Caco-2 (cell line): ENCODE measurements at regions not wholly inside any gene's neighbourhood (a gene's known extent, or its start where the extent isn't known, plus 50 kb on each side); places are given as distances from the start of the nearest gene placed in this dataset.

Experiments
- BruUV-seq: library from RNA; stranded (reverse); fragments of 400-500 nt; replicated peaks from 2 replicates; lab custom pipeline; 2021; lab: Mats Ljungman, UMichigan
- CTCF ChIA-PET: fragments of 300-600 bp; sonication (Branson Sonifier 250); formaldehyde crosslinking; loops from one replicate; lab custom pipeline; 2022; ENCODE audit warnings: antibody characterized with exemption; lab: Charles Lee
- POLR2A ChIA-PET: fragments of 300-600 bp; sonication (Branson Sonifier 250); formaldehyde crosslinking; loops from one replicate; lab custom pipeline; 2022; ENCODE audit warnings: antibody characterized with exemption; lab: Charles Lee
- DNase-seq, 2 experiments: peaks; one replicate each; pipeline versions ENCODE4 v3.0.0 to v3.0.0-alpha.2; 2020 to 2022
- H3K27me3 ChIP-seq: replicated peaks from 2 replicates; pipeline ENCODE4 v1.6.0; 2011; ENCODE audit warnings: low read length; ENCODE audit not compliant: control insufficient read depth, insufficient read depth
- H3K36me3 ChIP-seq: 2 replicates; pipeline ENCODE4 v1.5.1; 2011; ENCODE audit warnings: low read length; ENCODE audit not compliant: control insufficient read depth, insufficient read depth
- H3K4me1 ChIP-seq: fragments of 250-450 bp; sonication (Bioruptor Pico); 2 replicates; pipeline ENCODE4 v1.5.1; 2020; ENCODE audit warnings: mild to moderate bottlenecking
- H3K4me3 ChIP-seq: 2 replicates; pipeline ENCODE4 v1.5.1; 2011; ENCODE audit warnings: low read depth, mild to moderate bottlenecking, control low read depth, low read length
- H3K9me3 ChIP-seq: fragments of 250-450 bp; sonication (Bioruptor Pico); 2 replicates; pipeline ENCODE4 v1.5.1; 2020; ENCODE audit warnings: mild to moderate bottlenecking, moderate library complexity
- H3K27ac Mint-ChIP-seq: one replicate; pipeline ENCODE4 v1.8.0; 2022; ENCODE audit warnings: mixed read lengths; ENCODE audit not compliant: unreplicated experiment
- H3K27me3 Mint-ChIP-seq: one replicate; pipeline ENCODE4 v1.8.0; 2022; ENCODE audit warnings: mixed read lengths; ENCODE audit not compliant: insufficient read depth, unreplicated experiment
- H3K36me3 Mint-ChIP-seq: one replicate; pipeline ENCODE4 v1.8.0; 2022; ENCODE audit warnings: mild to moderate bottlenecking, mixed read lengths; ENCODE audit not compliant: insufficient read depth, unreplicated experiment
- H3K4me1 Mint-ChIP-seq: one replicate; pipeline ENCODE4 v1.8.0; 2022; ENCODE audit warnings: low read depth, mixed read lengths; ENCODE audit not compliant: unreplicated experiment
- H3K4me3 Mint-ChIP-seq: one replicate; pipeline ENCODE4 v1.8.0; 2022; ENCODE audit warnings: mild to moderate bottlenecking, moderate library complexity, mixed read lengths; ENCODE audit not compliant: unreplicated experiment
- H3K9me3 Mint-ChIP-seq: one replicate; pipeline ENCODE4 v1.8.0; 2022; ENCODE audit warnings: mixed read lengths; ENCODE audit not compliant: unreplicated experiment
- CTCF ChIP-seq, 2 experiments: fragments of 200-600 bp in 1 of 2; IDR thresholded peaks; 1 replicate in 1 of 2; 2 replicates in 1 of 2; pipeline versions ENCODE4 v1.5.1 to v1.8.0; 2011 to 2022; ENCODE audit warnings: antibody characterized with exemption in 1 of 2, control low read depth in 1 of 2, inconsistent platforms in 1 of 2, low read depth in 1 of 2, low read length in 1 of 2, mild to moderate bottlenecking in 1 of 2, moderate library complexity in 1 of 2; ENCODE audit not compliant: insufficient read depth in 1 of 2, severe bottlenecking in 1 of 2, unreplicated experiment in 1 of 2
- intact Hi-C: fragments of 100-400 bp; cut with micrococcal nuclease; formaldehyde crosslinking; loops from one replicate; pipeline ENCODE4 v1.10.0; 2022; ENCODE audit not compliant: unreplicated experiment

DNA sequence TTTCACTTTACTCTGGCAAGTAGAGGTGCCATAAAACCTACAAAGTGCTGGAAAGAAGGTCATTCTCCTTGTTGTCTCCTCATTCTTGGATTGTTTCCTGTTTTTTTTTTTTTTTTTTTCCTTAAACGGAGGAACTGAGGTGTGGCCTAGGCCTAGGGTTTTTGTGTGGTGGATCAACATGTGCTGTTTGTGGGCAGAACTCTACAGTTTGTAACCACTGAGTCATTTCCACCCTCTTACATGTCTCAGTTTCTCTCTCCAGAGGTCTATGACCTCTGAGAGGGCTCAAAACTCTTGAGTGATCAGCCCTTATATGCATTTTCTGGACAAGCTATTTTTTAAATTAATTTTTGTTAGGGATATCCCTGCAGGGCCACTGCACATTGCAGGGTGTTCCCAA lies 296.0 kb downstream of the PPP1R3A start:
- Histone ChIP-seq H3K4me3 (no peak overlapping the region), H3K36me3 (no peaks in the 10 kb centered on the region), H3K4me1 (no peaks in the 10 kb centered on the region), H3K27me3 (no peaks in the 10 kb centered on the region), H3K9me3 (peaks cover 6% of the 10 kb centered on the region; the same call in 1 of the 2 replicates)
- Mint-ChIP-seq H3K36me3 (no peaks in the 10 kb centered on the region), H3K4me1 (no peaks in the 10 kb centered on the region), H3K27me3 (no peaks in the 10 kb centered on the region), H3K4me3 (no peak overlapping the region), H3K27ac (no peak overlapping the region), H3K9me3 (peaks cover 26% of the 10 kb centered on the region)
- POLR2A ChIA-PET = no interaction called here
- intact Hi-C loops = no loop called here
- no peak for DNase-seq
- CTCF ChIA-PET = no interaction called here
- TF ChIP-seq CTCF (IDR thresholded peaks at IDR 0.05; ENCODE audit: insufficient read depth in 1 of 2, low read depth in 1 of 2, low read length in 1 of 2, severe bottlenecking in 1 of 2, unreplicated experiment in 1 of 2) = no peak
- no TSS peak for BruUV-seq

GRCh38 chr7:113610572-113610971 lies 308.2 kb downstream of the PPP1R3A start:
- no peaks in the 10 kb centered on the region for H3K36me3 Mint-ChIP-seq
- H3K27me3 ChIP-seq = no peaks in the 10 kb centered on the region
- no peak overlapping the region for H3K4me3 Mint-ChIP-seq
- ChIA-PET POLR2A (no interaction called here), CTCF (no interaction called here)
- peaks cover 2% of the 10 kb centered on the region for H3K27me3 Mint-ChIP-seq
- TF ChIP-seq CTCF (IDR thresholded peaks at IDR 0.05; ENCODE audit: insufficient read depth in 1 of 2, low read depth in 1 of 2, low read length in 1 of 2, severe bottlenecking in 1 of 2, unreplicated experiment in 1 of 2) = no peak
- H3K27ac Mint-ChIP-seq = no peak overlapping the region
- no peak for DNase-seq
- no peaks in the 10 kb centered on the region for H3K9me3 ChIP-seq
- no peak overlapping the region for H3K4me3 ChIP-seq
- H3K9me3 Mint-ChIP-seq = no peaks in the 10 kb centered on the region
- intact Hi-C loops = no loop called here
- H3K4me1 ChIP-seq = no peaks in the 10 kb centered on the region
- no peaks in the 10 kb centered on the region for H3K36me3 ChIP-seq
- no peaks in the 10 kb centered on the region for H3K4me1 Mint-ChIP-seq
- no TSS peak for BruUV-seq

GRCh38 chr7:113608782-113609181 lies 310.0 kb downstream of the PPP1R3A start:
- no peaks in the 10 kb centered on the region for H3K4me1 Mint-ChIP-seq
- CTCF ChIA-PET = no interaction called here
- intact Hi-C loops = no loop called here
- Histone ChIP-seq H3K36me3 (no peaks in the 10 kb centered on the region), H3K9me3 (no peaks in the 10 kb centered on the region), H3K27me3 (no peaks in the 10 kb centered on the region), H3K4me1 (no peaks in the 10 kb centered on the region), H3K4me3 (no peak overlapping the region)
- no peak for TF ChIP-seq CTCF (IDR thresholded peaks at IDR 0.05; ENCODE audit: insufficient read depth in 1 of 2, low read depth in 1 of 2, low read length in 1 of 2, severe bottlenecking in 1 of 2, unreplicated experiment in 1 of 2)
- peaks cover 6% of the 10 kb centered on the region for H3K27me3 Mint-ChIP-seq
- H3K4me3 Mint-ChIP-seq = no peak overlapping the region
- H3K36me3 Mint-ChIP-seq = no peaks in the 10 kb centered on the region
- DNase-seq = no peak
- H3K27ac Mint-ChIP-seq = no peak overlapping the region
- POLR2A ChIA-PET = no interaction called here
- no TSS peak for BruUV-seq
- H3K9me3 Mint-ChIP-seq = no peaks in the 10 kb centered on the region
